DMS79 (cell line): ENCODE measurements at regions not wholly inside any gene's neighbourhood (a gene's known extent, or its start where the extent isn't known, plus 50 kb on each side); places are given as distances from the start of the nearest gene placed in this dataset.
"Not testable (repeated sequence)": the region's sequence is repeated elsewhere in the genome, so short reads cannot be mapped to it uniquely, and the experiment has no call there.

ENCODE experiments used
- DNase-seq: peaks from one replicate; lab custom pipeline; 2025; lab: John Stamatoyannopoulos, UW

DNA sequence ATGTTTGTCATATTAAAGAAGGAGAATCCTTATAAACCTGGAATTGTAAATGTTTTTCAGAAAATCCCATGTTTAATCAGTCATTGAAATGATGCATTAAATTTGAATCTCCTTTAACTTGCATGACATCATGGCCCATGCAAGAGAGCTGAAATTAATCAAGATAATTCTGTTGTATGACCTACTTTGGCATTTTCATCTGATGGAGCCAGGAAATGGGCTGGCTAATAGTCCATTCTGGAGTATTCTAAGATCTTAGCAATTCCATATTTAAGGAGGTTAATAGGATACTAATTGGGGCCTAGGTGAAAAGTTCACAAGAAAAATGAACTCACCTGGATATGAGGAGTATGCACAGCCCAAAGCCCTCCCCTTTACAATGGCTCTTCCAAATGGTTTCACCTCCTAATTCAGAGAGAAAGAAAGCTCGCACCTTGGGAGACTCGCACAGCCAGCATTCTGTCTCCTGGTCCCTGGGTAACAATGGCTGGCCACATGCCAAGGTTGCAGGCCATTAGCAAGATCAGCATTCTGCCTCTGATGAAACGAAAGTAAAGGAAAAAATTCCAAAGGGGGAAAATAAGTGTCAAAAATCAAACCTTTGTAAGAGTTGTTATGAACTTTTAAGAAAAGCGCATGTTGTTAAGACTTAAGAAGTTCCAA, 786.4 kb downstream of the MCTP2 start:
- no peak for DNase-seq

DNA sequence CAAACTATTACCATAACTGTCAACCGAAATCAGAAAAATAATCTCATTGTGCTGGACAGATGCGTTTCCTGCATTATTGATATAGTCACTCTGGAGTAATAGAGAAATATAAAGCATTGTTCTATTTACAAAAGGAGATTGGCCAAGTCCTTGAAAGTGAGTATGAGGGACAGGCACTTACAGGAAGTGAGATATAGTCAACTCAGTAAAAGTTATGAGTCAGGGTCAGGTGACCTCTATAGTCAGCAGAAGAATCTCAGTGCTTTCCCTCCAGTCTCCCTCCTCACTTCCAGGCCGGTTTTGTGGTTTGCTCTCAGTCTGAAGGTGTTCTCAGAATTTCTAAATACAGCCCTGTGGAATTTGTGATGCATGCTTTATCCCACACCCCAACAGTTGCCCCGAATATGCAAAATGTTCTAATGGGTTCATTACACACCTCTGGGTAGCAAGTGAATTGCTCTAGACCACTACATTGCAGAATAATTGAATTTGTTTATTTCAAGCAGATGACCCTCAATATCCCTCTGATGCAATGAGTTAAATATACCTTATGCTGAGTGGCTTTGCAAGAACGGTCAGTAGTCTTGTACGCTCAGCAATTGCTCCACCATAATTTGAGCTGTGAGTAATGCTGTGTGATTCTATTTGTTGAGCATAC, 787.7 kb downstream of the MCTP2 start:
- DNase-seq = no peak

DNA sequence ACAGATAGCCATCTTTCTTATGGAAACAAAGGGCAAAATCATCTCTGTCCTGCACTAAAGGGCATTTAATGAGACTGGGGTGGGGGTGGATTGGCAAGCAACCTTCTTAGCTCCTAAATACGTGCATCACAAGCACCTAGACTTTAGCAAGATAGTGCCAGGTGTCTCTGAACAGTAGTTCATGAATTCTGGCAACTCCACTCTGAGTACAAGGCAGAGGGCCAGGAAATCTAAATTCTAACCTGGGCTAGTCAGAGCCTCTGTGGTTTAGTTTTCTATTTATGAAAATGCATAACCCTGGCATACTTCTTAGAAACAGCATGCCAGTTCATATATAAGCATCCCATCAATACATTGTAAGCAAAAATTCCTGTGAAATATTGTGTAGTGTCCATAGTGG, 788.5 kb downstream of the MCTP2 start:
- no peak for DNase-seq

DNA sequence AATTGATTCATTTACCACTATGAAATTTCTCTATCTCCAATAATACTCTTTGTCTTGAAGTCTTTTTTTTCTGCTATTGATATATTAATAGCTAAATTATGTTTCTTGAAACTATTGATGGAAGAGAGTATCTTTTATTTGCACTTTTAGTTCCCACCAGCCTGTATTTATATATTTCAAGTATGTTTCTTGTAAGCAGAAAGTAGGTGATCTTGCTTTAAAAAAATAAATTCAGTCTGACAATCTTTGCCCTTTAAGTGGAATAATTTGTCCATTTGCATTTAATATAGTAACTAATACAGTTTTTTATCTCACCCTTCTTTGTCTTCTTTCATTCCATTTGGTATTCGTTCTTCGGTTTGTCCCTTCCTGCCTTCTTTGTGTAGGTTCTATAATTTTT, 790.5 kb downstream of the MCTP2 start:
- DNase-seq = no peak

DNA sequence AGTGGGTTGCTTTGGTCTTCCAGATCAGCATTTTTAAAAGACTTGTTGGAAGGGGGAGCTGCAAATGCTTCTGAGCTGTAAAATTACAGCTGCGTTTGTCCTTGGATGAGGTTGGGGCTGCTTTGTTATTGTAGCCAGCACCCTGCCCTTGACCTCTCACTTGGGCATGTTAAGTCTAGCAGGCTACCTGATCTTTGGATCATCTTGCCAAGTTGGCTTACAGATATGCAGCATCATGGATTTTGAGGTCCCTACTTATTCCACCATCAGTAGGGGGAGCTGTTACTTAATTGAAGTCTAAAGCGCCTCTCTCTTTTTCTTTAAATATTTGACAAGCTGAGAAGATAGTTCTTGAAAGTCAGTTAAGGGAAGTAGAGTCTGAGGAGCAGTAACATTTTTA, 793.0 kb downstream of the MCTP2 start:
- no peak for DNase-seq

DNA sequence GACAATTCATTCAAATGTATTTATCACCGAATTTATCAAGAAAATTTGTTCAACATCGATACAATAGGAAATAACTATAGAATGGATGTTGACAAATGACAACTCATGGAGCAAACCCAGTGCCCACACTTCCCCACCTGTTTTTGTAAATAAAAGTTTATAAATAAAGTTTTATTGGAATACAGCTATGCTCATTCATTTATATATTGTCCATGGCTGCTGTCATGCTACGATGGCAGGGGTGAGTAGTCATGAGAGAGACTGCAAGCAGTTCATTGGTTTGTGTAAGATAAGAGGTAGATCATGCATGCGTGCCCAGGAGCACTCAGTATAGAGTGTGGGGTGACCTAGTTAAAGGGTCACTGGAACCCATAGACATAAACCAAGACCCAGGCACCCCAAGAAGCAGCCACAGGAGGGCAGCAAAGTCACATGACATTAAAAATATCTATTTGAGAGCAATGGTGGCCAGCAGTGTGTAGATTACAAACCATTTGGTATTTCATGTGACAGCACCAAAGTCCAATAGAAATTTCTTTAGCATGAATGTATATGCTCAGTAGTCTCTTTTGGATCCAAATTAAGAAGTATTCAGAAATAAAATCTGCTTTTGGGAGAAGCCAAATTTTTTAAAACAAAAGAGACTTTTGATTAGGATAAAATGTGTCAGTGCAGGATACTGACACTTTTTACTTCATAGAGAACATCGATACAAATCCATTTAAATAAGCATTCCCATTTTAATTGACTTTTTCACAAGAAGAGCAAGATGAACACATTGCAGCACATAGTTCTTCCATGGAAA, 794.8 kb downstream of the MCTP2 start:
- no peak for DNase-seq

DNA sequence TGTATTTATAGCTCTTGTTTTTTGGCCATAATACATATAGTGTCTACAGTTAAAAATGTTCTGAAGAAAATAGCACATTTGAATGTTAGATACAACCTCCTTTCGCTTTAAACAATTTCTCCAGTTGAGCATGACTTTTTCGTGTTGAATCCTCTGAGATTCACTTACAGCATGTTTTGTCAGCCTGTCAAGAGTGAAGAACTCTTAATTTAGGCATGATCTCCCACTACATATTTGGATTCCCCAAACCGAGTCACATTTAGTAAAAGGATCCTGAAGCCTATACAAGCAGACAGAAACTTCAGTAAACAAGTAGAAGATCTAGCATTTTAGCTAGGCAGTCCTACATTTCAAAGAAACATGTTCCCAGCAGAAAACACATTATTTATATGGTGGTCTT, 796.6 kb downstream of the MCTP2 start:
- no peak for DNase-seq

DNA sequence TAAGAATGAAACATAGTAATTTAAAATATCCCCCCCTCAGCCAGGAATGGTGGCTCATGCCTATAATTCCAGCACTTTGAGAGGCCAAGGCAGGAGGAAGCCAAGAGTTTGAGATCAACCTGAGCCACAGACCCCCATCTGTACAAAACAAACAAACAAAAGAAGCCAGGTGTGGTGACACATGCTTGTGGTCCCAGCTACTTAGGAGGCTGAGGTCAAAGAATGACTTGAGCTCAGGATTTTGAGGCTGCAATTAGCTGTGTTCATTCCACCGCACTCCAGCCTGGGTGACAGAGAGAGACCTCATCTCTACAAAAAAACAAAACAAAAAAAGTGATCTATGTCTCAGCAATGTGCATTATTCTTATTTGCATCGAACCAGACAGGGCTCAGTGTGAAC, 800.8 kb downstream of the MCTP2 start:
- no peak for DNase-seq

DNA sequence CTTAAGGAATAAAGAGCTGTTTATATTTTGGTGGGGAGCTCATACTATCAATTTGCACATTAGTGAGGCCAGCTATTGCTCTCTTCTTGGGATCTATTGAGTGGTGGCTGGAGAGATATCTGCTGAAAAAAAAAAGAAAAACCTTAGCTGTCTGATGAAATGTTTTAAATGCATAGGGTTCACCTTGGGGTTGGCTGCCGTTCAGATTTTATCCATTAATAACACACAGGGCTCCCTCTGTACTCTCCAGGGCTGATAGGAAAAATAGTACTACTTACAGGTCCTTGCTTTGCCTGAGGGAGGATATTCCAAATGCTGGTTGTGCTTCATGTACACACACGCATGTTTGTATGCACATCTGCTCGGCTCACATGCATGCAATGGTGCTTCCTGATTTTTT, 803.7 kb downstream of the MCTP2 start:
- no peak for DNase-seq

DNA sequence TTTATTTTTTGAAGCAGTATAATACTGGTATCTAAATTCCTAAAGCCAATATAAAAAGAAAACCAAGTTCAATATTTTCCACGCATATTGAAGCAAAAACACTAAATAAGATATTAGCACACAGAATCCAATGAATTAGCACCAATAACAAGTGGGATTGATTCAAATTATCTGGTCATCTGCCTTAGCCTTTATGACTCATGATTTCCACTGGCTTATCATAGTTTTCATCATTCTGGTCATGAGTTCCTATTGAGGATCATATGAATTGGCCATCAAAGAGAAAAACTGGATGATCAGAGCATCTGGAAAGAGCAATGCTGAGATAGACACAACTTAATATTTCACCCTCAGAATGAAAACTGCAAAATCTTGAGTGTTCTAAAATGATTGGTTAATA, 809.9 kb downstream of the MCTP2 start:
- no peak for DNase-seq

DNA sequence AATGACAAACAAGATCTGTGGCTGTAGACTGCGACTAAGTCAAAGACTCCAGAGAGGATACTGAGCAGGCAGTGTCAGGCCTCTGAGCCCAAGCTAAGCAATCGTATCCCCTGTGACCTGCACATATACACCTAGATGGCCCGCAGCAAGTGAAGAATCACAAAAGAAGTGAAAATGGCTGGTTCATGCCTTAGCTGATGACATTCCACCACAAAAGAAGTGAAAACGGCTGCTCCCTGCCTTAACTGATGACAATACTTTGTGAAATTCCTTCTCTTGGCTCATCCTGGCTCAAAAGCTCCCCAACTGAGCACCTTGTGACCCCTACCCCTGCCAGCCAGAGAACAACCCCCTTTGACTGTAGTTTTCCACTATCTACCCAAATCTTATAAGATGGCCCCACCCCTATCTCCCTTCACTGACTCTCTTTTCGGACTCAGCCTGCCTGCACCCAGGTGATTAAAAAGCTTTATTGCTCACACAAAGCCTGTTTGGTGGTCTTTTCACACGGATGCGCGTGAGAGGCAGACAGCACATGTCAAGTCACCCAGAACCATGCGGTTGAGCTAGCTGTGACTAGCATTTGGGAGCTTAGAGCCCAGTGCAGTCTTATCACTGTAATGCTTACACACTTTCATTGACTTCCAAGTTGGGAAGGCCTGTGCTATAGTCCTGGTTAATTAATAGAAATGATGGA, 812.0 kb downstream of the MCTP2 start:
- not testable (repeated sequence) for DNase-seq

DNA sequence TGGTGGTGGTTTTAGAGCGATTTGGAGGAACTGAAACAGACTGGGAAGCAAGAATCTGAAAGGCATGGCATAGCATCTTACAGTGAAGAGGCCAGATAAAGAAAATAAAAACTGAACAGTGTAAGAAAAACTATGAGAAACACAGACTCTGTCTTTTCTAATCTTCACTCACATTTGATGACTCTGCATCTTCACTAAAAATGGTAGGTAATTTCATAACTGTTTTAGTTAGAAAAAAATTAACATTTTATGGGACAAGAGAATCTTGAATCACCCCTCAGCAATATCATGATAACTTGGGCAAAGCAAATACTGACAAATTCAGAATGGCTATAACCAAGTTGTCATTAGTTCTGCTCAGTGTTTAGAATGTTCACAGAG, 812.6 kb downstream of the MCTP2 start:
- no peak for DNase-seq

DNA sequence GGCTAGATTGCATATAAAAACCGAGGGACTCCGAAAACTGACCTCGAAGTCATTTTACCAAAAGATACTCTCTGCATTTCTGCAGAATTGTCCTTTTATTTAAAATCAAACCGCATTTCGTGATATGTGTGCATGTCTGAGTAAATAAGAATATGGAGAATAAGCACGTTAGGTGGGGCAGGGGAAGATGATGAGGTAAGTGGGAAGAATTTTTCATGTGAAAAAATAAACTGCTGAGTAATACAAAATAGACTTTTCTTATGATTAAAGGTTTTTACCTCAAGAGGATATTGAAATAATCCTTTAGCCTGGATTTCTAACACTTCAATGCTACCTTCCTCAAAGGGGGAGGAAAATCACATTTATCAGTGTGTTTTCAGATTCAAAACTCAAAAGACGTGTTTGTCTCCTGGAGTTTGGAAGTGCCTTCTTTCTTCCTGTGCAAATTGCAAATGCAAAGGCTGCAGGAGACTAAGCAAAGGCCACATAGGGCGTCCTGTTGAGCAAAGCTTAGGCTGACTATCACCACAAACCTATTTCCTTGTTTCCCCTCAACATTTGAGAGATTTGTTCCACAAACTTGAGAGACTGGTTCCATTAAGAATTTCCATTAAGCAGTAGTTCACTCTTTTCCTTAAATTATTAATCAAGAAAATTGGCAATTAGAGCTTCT, 813.5 kb downstream of the MCTP2 start:
- DNase-seq = no peak

DNA sequence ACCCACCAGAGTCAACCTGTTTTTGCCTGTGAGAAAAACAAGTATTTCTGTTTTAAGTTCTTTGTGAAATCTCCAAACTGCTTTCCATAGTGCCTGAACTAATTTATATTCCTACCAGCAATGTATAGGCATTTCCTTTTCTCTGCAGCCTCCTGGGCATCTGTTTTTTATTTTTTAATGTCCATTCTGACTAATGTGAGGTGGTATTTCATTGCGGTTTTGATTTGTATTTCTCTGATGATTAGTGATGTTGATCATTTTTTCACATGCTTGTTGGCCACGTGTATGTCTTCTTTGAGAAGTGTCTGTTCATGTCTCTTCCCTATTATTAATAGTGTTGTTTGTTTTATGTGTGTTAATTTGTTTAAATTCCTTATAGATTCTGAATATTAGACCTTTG, 820.5 kb downstream of the MCTP2 start:
- no peak for DNase-seq

DNA sequence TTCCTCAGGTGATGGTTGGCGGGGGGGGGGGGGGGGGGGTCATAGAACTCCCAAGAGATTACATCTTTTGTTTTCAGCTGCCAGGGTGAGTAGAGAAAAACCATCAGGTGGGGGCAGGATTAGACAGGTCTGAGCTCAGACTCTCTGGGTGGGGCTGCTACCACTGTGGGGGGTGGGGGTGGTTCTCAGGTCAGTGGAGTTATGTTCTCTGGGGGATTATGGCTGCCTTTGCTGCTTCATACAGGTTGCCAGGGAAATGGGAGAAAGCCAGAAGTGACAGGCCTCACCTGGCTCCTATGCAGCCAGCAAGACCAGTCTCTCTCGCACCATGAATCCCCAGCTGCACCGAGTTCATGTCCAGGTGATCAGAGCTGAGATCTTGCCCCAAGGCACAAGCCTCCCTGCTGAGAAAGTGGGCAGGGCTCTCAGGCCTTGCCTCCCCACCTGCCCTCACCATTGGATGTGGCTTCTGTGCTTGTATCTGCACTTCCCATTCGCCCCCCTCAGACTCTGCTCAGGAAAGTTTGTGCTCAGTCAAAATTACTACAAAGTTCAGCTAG, 828.1 kb downstream of the MCTP2 start:
- no peak for DNase-seq

DNA sequence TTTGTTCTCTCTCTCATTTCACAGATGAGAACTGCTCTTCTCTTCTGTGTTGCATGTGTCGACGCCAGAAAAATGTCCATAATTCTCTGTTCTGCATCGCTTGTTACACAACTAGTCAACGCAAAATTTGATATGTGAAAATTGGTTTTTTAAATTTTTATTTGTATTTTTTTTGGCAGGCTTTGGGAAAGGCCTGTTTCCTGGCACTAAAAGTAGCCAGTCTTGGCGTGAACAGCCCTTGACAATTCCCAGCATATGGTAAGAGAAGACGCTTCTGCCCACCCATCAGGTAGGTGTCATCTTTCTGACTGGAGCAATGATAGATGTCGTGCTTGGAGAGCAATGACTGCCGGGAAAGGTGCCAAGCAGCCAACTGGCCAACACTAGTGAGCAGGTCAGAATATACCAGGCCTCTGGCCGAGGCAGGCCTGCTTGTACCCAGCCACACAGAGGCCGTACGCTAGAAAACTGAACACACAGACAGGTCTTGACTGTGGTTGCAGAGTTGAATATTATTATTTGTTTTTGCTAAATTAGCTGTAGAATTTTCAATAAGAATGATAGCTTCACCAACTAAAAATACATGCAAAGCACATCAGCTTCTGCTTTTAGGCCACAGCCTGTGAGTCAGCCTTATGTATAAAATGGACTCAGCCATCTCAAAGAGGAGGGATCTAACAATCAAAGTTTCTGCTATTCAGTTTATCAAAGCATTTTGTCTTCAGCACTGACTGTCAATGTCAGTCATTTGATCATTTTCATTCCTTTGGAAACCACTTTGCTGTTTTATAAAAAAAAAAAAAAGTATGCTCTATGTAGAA, 837.5 kb downstream of the MCTP2 start:
- DNase-seq = no peak

DNA sequence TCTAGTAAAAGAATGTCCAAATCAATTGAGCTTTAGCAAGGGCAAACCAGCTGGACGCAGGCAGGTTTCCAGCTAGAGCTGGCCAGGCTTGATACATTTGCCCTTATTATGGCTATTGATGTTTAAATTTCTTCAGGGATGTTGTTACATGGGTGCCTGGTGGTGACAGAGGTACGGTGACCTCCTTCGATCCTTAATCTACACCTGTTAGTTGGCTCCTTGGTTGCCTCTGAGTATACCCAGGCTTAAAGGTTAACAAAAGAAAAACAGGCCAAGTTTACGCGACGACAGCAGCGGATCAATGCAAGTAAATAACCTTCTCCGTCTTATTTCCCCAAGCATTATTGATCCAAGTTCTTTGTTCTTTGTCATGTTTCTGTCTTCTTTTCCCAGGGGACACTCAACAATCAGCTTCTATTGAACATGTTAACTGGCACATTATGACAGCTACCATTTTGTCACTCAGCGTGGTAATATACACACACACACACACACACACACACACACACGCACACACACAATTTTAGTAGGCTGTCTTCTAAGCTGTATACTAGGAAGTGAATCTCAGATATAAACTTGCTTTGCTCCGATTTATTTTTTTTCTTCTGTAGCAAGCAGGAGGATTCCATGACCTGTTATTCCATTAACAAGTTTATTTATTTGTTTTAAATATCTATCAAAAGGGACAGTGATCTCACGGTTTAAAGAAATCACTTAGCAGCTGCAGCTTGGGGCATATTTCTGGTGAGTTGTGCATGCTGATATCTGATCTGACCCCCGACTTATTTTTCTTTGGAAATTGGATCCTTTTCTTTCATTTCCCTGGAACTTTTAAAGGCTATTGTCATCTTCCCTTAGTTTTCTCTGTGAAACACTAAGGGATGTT, 844.7 kb downstream of the MCTP2 start:
- DNase-seq = no peak

DNA sequence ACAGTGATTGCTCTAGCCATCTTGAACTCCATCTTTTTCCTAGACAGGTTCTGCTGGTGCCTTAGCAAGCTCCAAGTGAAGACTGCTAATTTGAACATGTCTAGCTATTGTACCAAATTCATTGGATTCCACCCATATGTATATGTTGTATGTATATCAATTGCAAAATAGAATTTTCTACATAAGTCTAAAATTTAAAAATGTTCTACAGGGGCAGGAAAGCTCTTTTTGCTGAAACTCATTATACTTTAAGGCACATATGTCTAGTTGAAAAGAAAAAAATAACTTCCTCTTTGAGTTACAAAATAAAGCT, 845.3 kb downstream of the MCTP2 start:
- DNase-seq = no peak

DNA sequence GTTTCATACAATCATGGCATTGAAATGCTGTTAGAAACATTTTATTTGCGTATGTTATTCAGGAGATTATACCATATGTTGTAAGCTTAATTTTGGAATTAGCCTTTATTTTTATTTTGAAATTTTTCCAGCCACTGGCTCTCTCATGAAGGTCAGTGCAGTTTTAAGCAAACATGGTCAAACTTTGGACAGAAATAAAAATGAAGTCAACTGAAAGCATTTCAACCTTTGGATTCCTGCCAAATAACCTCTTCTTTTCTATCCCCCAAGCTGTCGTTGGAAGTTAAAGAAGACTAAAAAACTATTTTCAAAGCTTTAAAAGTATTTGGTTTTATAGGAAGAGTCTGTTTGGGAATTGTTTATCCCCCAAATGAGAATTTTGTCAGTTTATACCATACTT, 846.6 kb downstream of the MCTP2 start:
- DNase-seq = no peak

DNA sequence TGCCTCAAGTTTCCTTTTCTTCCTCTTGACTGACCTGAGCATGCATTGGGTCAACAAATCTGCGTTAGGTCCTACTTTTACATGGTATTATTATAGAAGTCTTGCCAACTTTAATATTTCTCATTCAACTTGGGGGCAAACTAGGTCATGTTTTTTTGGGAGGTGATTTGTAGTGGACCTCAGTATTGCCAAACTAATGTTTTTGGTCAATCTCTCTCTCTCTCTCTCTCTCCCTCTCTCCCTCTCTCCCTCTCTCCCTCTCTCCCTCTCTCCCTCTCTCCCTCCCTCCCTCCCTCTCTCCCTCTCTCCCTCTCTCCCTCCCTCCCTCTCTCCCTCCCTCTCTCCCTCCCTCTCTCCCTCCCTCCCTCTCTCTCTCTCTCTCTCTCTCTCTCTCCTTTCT, 848.9 kb downstream of the MCTP2 start:
- DNase-seq = not testable (repeated sequence)
